GM12864 (cell line): ENCODE measurements at regions not wholly inside any gene's neighbourhood (a gene's known extent, or its start where the extent isn't known, plus 50 kb on each side); places are given as distances from the start of the nearest gene placed in this dataset.

Experiments used
- DNase-seq: peaks from one replicate; pipeline ENCODE4 v3.0.0-alpha.2; 2011; ENCODE audit warnings: low read depth
- H3K4me3 ChIP-seq: 2 replicates; pipeline ENCODE4 v1.5.1; 2011; ENCODE audit warnings: mild to moderate bottlenecking, low read depth, low read length, control low read depth
- TF ChIP-seq, protein P1 (sequence below): IDR thresholded peaks from 2 replicates; pipeline ENCODE4 v1.5.1; 2011; ENCODE audit warnings: low read depth, mild to moderate bottlenecking, moderate library complexity, low read length, control low read depth, inconsistent platforms; ENCODE audit errors: missing control alignments

DNA sequence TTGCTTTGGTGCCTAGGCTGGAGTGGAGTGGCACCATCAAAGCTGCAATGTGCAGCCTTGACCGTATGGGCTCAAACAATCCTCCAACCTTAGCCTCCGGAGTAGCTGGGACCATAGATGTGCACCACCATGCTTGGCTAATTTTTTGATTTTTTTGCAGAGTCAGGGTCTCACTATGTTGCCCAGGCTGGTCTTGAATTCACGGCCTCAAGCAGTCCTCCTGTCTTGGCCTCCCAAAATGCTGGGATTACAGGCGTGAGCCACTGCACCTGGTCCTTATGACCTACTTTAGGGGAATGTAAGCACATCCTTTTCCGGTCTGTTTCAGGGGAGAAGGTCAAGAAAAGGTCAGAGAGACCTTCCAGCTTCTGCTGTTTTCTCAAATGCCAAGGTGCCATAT, 53.4 kb upstream of the SPRED2 start:
- no peak overlapping the region for H3K4me3 ChIP-seq
- TF ChIP-seq, protein P1, sequence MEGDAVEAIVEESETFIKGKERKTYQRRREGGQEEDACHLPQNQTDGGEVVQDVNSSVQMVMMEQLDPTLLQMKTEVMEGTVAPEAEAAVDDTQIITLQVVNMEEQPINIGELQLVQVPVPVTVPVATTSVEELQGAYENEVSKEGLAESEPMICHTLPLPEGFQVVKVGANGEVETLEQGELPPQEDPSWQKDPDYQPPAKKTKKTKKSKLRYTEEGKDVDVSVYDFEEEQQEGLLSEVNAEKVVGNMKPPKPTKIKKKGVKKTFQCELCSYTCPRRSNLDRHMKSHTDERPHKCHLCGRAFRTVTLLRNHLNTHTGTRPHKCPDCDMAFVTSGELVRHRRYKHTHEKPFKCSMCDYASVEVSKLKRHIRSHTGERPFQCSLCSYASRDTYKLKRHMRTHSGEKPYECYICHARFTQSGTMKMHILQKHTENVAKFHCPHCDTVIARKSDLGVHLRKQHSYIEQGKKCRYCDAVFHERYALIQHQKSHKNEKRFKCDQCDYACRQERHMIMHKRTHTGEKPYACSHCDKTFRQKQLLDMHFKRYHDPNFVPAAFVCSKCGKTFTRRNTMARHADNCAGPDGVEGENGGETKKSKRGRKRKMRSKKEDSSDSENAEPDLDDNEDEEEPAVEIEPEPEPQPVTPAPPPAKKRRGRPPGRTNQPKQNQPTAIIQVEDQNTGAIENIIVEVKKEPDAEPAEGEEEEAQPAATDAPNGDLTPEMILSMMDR: no peak
- DNase-seq: no peak

DNA sequence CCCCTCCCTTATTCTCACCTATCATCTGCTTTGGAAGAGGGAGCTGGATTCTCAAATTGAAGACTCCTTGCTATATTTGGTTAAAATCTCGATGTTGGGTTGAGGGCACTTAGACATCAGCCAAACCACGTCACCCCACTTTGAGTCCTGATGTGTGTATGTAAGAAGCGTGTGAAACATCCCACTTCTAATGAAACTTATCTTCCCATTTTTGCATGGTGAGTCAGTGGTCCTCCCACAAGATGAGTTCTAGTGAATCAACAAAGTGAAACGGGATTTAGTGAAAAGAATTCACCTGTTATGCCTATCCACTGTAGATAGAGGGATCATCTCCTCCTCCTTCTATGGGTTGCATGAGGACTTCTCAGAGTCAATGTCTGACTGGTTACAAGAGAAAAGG, 51.4 kb upstream of the SPRED2 start:
- TF ChIP-seq, protein P1: no peak
- no peak overlapping the region for H3K4me3 ChIP-seq
- DNase-seq: no peak

DNA sequence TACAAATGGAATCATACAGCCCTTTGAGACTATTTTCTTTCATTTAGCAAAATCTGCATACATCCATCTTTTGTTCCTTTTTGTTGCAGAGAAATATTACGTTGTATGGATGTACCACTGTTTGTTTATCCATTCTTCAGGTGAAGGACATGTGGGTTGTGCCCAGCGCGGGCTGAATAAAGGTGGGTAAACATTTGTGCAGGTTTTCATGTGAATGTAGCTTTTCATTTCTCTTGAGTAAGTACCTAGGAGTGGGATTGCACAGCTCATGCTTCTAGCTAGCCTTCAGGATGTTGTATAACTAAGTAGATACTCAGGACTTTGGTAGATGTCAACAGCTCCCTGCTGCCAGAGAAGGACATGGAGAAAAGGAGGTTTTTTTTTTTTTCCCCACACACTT, 50.6 kb upstream of the SPRED2 start:
- TF ChIP-seq, protein P1: no peak
- DNase-seq: no peak
- no peak overlapping the region for H3K4me3 ChIP-seq
